ENCODE measurements at regions not wholly inside any gene's neighbourhood (a gene's known extent, or its start where the extent isn't known, plus 50 kb on each side); places are given as distances from the start of the nearest gene placed in this dataset.

GRCh38 chr4:77372375-77372774 lies 215.4 kb downstream of the CCNG2 start:
- DNase-seq, result no peak

GRCh38 chr4:77375866-77376607 lies 219.0 kb downstream of the CCNG2 start:
- no peak for DNase-seq

- DNase-seq, result no peak
These were observed 219.9 kb downstream of the CCNG2 start for GRCh38 chr4:77376788-77377460.

GRCh38 chr4:77384094-77384493 lies 221.5 kb upstream of the CXCL13 start:
- no peak for DNase-seq

GRCh38 chr4:77385124-77385969 lies 220.3 kb upstream of the CXCL13 start:
- DNase-seq, result peak; percentile 64

- DNase-seq, result no peak
These were observed 211.6 kb upstream of the CXCL13 start for GRCh38 chr4:77393996-77394395.

- no peak for DNase-seq
These were observed 210.1 kb upstream of the CXCL13 start for GRCh38 chr4:77395481-77395880.

GRCh38 chr4:77398256-77398655 lies 207.4 kb upstream of the CXCL13 start:
- DNase-seq, result no peak

- no peak for DNase-seq
These were observed 205.8 kb upstream of the CXCL13 start for GRCh38 chr4:77399831-77400230.

GRCh38 chr4:77413766-77414165 lies 191.9 kb upstream of the CXCL13 start:
- no peak for DNase-seq

GRCh38 chr4:77415689-77416088 lies 189.9 kb upstream of the CXCL13 start:
- no peak for DNase-seq

- no peak for DNase-seq
These were observed 187.3 kb upstream of the CXCL13 start for GRCh38 chr4:77418333-77418732.

GRCh38 chr4:77430847-77431246 lies 174.8 kb upstream of the CXCL13 start:
- DNase-seq, result no peak

GRCh38 chr4:77431546-77431945 lies 174.1 kb upstream of the CXCL13 start:
- DNase-seq, result no peak

GRCh38 chr4:77432717-77433417 lies 172.8 kb upstream of the CXCL13 start:
- no peak for DNase-seq

- peak; percentile 26 for DNase-seq
These were observed 172.2 kb upstream of the CXCL13 start for GRCh38 chr4:77433418-77433733.

GRCh38 chr4:77434299-77435092 lies 171.1 kb upstream of the CXCL13 start:
- DNase-seq, result no peak

- DNase-seq, result no peak
These were observed 168.5 kb upstream of the CXCL13 start for GRCh38 chr4:77437079-77437478.

- no peak for DNase-seq
These were observed 167.1 kb upstream of the CXCL13 start for GRCh38 chr4:77438549-77438948.

GRCh38 chr4:77443941-77444340 lies 161.7 kb upstream of the CXCL13 start:
- DNase-seq, result peak; percentile 53

GRCh38 chr4:77445823-77446222 lies 159.8 kb upstream of the CXCL13 start:
- no peak for DNase-seq

GRCh38 chr4:77446601-77447000 lies 159.0 kb upstream of the CXCL13 start:
- no peak for DNase-seq

Data from fibroblast of skin of abdomen (primary cell).